ENCODE measurements at regions not wholly inside any gene's neighbourhood (a gene's known extent, or its start where the extent isn't known, plus 50 kb on each side); places are given as distances from the start of the nearest gene placed in this dataset.

- DNase-seq = no peak
- H3K4me1 Mint-ChIP-seq (ENCODE audit: low read depth) = peaks cover 5% of the 10 kb centered on the region
- no peaks in the 10 kb centered on the region for H3K9me3 Mint-ChIP-seq
- no peak overlapping the region for H3K27ac Mint-ChIP-seq
- H3K27me3 Mint-ChIP-seq = peaks cover 67% of the 10 kb centered on the region
- H3K36me3 Mint-ChIP-seq (ENCODE audit: low read depth) = no peaks in the 10 kb centered on the region
- no peak overlapping the region for H3K4me3 Mint-ChIP-seq
Observed at GRCh38 chr1:36707221-36707620, 224.5 kb upstream of the CSF3R start.

DNA sequence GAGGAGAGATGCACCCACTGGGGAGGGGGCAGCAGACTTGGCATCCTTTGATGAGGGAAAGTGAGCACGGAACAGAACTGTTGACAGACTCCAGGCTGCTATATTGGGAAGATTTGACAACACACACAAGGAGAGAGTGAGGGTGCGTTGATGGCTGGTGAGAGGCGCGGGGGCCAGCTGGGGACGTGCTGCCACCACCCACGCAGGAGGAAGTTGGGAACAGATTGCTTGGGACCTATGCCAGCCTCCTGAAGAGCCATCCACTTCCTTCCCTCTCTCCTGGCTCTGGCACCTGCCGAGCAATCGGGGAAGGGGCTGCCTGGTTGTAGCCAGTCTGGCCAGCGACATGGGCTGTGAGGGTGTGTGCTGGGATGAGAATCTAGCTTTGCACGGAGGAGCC, 223.7 kb upstream of the CSF3R start:
- peaks cover 60% of the 10 kb centered on the region for H3K27me3 Mint-ChIP-seq
- no peaks in the 10 kb centered on the region for H3K9me3 Mint-ChIP-seq
- DNase-seq = no peak
- H3K4me3 Mint-ChIP-seq = no peak overlapping the region
- H3K4me1 Mint-ChIP-seq (ENCODE audit: low read depth) = peaks cover 5% of the 10 kb centered on the region
- no peak overlapping the region for H3K27ac Mint-ChIP-seq
- H3K36me3 Mint-ChIP-seq (ENCODE audit: low read depth) = no peaks in the 10 kb centered on the region

- DNase-seq = no peak
- Mint-ChIP-seq H3K27ac (no peak overlapping the region), H3K27me3 (peaks cover 52% of the 10 kb centered on the region), H3K36me3 (ENCODE audit: low read depth) (no peaks in the 10 kb centered on the region), H3K4me1 (ENCODE audit: low read depth) (peaks cover 5% of the 10 kb centered on the region), H3K9me3 (no peaks in the 10 kb centered on the region), H3K4me3 (no peak overlapping the region)
Observed at GRCh38 chr1:36705629-36706028, 222.9 kb upstream of the CSF3R start.

GRCh38 chr1:36703526-36704208, 221.0 kb upstream of the CSF3R start:
- peak; percentile 74 for DNase-seq
- Mint-ChIP-seq H3K4me3 (no peak overlapping the region), H3K9me3 (no peaks in the 10 kb centered on the region), H3K27ac (no peak overlapping the region), H3K4me1 (ENCODE audit: low read depth) (peaks cover 5% of the 10 kb centered on the region), H3K27me3 (peaks cover 37% of the 10 kb centered on the region), H3K36me3 (ENCODE audit: low read depth) (no peaks in the 10 kb centered on the region)

DNA sequence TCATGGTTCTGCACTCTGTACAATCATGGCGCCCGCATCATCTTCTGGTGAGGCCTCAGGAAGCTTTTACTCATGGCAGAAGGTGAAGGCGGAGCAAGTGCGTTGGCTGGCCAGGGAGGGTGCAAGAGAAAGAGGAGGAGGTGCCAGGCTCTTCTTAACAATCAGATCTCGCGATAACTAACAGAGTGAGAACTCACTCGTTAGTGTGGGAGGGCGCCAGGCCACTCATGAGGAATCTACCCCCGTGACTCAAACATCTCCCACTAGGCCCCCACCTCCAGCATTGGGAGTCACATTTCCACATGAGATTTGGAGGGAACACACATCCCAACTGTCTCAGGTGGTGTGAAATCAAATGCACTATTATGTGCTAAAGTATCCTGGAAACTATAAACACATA, 220.2 kb upstream of the CSF3R start:
- H3K4me1 Mint-ChIP-seq (ENCODE audit: low read depth) = peaks cover 5% of the 10 kb centered on the region
- no peak overlapping the region for H3K27ac Mint-ChIP-seq
- no peaks in the 10 kb centered on the region for H3K9me3 Mint-ChIP-seq
- DNase-seq = no peak
- no peaks in the 10 kb centered on the region for H3K36me3 Mint-ChIP-seq (ENCODE audit: low read depth)
- peaks cover 33% of the 10 kb centered on the region for H3K27me3 Mint-ChIP-seq
- H3K4me3 Mint-ChIP-seq = no peak overlapping the region

DNA sequence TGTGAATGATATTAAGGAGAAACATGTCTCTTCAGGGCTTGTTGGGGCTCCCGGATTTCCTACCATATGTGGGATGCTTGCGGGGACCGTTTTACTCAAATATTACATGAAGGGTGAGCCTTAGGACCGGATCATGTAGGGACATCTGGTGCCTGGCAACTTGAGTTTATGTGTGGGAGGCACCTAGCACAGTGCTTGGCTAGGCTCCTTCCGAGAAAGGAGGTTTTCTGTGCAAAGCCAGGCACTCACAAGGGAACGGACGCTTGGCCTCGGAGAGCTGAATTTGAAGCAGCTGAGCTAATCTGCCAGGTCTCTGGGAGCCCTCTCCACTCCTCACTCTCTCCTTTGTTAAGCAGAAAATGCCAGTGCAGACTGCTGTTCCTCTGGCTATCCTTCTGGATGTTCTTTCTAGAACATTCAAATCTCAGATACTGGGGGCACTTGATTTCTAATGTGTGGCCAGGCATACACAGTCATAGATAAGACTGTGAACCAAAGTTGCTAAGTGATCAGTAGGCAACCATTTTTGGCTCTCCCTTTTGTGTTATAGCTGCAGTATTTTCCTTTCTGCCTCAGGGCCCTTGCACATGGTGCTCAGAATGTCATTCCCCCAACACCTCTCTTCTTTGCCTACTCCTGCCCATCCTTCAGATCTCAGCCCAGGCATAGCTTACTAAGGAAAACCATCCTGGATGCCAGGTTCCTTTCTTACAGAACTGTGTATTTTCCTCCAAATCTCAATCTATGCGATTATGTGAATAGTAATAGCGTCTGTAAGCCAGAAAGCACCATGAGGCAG, 216.6 kb upstream of the CSF3R start:
- Mint-ChIP-seq H3K27me3 (peaks cover 14% of the 10 kb centered on the region), H3K36me3 (ENCODE audit: low read depth) (no peaks in the 10 kb centered on the region), H3K9me3 (no peaks in the 10 kb centered on the region), H3K4me1 (ENCODE audit: low read depth) (peaks cover 5% of the 10 kb centered on the region), H3K27ac (no peak overlapping the region), H3K4me3 (no peak overlapping the region)
- DNase-seq = no peak

- H3K27ac Mint-ChIP-seq = no peak overlapping the region
- H3K36me3 Mint-ChIP-seq (ENCODE audit: low read depth) = no peaks in the 10 kb centered on the region
- no peaks in the 10 kb centered on the region for H3K9me3 Mint-ChIP-seq
- no peak for DNase-seq
- H3K27me3 Mint-ChIP-seq = peaks cover 17% of the 10 kb centered on the region
- no peaks in the 10 kb centered on the region for H3K4me1 Mint-ChIP-seq (ENCODE audit: low read depth)
- H3K4me3 Mint-ChIP-seq = no peak overlapping the region
Observed at GRCh38 chr1:36697836-36698605, 215.3 kb upstream of the CSF3R start.

DNA sequence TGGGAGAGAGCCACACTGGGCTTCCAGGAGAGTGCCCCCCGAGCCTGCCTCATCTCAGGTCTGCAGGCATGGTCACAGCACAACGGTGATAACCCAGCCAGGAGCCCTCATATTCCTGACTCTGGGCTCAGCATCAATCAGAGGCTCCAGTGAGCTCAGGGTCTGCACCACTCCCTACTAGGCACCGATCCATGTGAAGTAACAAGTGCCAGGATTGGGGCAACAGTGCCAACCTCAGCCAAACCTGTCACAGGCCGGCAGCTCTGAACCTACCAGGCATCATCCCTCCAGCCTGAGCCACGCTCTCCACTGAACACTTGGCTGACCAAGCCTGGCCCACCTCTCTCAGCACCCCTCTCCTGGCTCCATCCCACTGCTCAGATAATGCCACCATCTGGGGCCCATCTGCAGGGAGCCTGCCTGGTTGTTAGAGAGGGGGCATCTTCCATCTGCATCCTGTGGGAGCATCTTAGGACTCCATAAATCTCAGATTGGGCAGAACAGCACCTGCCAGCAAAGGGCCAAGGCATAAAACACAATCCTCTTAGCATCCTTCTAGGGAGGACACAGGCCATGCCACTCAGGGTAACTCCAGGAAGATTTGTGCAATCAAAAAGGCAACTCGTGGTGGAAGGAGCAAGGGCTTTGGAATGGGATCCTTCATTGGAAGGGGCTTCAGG, 213.7 kb upstream of the CSF3R start:
- H3K4me3 Mint-ChIP-seq = no peak overlapping the region
- DNase-seq = no peak
- peaks cover 25% of the 10 kb centered on the region for H3K27me3 Mint-ChIP-seq
- H3K9me3 Mint-ChIP-seq = no peaks in the 10 kb centered on the region
- H3K4me1 Mint-ChIP-seq (ENCODE audit: low read depth) = no peaks in the 10 kb centered on the region
- no peaks in the 10 kb centered on the region for H3K36me3 Mint-ChIP-seq (ENCODE audit: low read depth)
- no peak overlapping the region for H3K27ac Mint-ChIP-seq

- Mint-ChIP-seq H3K4me3 (no peak overlapping the region), H3K27me3 (peaks cover 27% of the 10 kb centered on the region), H3K4me1 (ENCODE audit: low read depth) (no peaks in the 10 kb centered on the region), H3K27ac (no peak overlapping the region), H3K9me3 (no peaks in the 10 kb centered on the region), H3K36me3 (ENCODE audit: low read depth) (no peaks in the 10 kb centered on the region)
- DNase-seq = no peak
Observed at GRCh38 chr1:36693603-36694002, 210.9 kb upstream of the CSF3R start.

DNA sequence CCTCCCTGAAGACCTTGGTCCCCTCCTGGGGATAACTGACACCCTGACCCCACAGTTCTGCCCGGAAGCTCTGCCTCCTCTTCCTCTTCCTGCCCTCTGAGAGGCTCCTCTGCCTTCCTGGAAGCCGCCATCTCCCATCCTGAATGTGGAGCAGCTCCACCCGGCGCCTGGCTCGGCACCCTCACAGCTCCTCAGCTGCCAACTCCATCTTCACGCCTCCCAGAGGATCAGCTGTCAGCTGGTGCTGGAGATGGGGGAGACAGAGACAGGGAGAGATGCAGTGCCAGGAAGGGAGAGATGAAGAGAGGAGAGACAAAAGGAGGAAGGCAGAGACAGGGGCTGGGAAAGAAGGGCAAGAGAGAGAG, 210.4 kb upstream of the CSF3R start:
- Mint-ChIP-seq H3K4me3 (no peak overlapping the region), H3K27me3 (peaks cover 28% of the 10 kb centered on the region), H3K9me3 (no peaks in the 10 kb centered on the region), H3K27ac (no peak overlapping the region), H3K4me1 (ENCODE audit: low read depth) (no peaks in the 10 kb centered on the region), H3K36me3 (ENCODE audit: low read depth) (no peaks in the 10 kb centered on the region)
- no peak for DNase-seq

- no peak for DNase-seq
- H3K4me1 Mint-ChIP-seq (ENCODE audit: low read depth) = no peaks in the 10 kb centered on the region
- no peak overlapping the region for H3K4me3 Mint-ChIP-seq
- H3K36me3 Mint-ChIP-seq (ENCODE audit: low read depth) = no peaks in the 10 kb centered on the region
- peaks cover 33% of the 10 kb centered on the region for H3K27me3 Mint-ChIP-seq
- H3K9me3 Mint-ChIP-seq = no peaks in the 10 kb centered on the region
- no peak overlapping the region for H3K27ac Mint-ChIP-seq
Observed at GRCh38 chr1:36692465-36693160, 209.9 kb upstream of the CSF3R start.

GRCh38 chr1:36691374-36691773, 208.7 kb upstream of the CSF3R start:
- Mint-ChIP-seq H3K4me1 (ENCODE audit: low read depth) (no peaks in the 10 kb centered on the region), H3K36me3 (ENCODE audit: low read depth) (no peaks in the 10 kb centered on the region), H3K27me3 (peaks cover 43% of the 10 kb centered on the region), H3K27ac (no peak overlapping the region), H3K4me3 (no peak overlapping the region), H3K9me3 (no peaks in the 10 kb centered on the region)
- DNase-seq = no peak

GRCh38 chr1:36689992-36690391, 207.3 kb upstream of the CSF3R start:
- Mint-ChIP-seq H3K27ac (no peak overlapping the region), H3K9me3 (no peaks in the 10 kb centered on the region), H3K4me1 (ENCODE audit: low read depth) (no peaks in the 10 kb centered on the region), H3K27me3 (peaks cover 39% of the 10 kb centered on the region), H3K4me3 (no peak overlapping the region), H3K36me3 (ENCODE audit: low read depth) (no peaks in the 10 kb centered on the region)
- DNase-seq = no peak

DNA sequence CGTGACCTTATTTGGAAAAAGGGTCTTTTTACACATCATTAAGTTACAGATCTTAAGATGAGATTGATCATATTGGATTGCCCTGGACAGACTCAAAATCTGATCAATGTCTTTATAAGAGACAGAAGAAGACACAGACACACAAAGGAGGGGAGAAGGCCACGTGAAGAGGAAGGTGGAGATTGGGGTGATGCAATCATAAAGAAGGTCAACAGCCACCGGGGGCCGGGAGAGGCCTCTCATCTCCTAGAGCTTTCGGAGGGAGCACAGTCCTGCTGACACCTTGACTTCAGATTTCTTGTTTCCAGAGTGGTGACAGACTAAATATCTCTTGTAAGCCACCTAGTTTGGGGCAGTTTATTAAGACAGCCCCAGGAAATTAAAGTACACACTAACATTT, 204.6 kb upstream of the CSF3R start:
- Mint-ChIP-seq H3K4me1 (ENCODE audit: low read depth) (no peaks in the 10 kb centered on the region), H3K9me3 (no peaks in the 10 kb centered on the region), H3K27ac (no peak overlapping the region), H3K27me3 (peaks cover 26% of the 10 kb centered on the region), H3K36me3 (ENCODE audit: low read depth) (no peaks in the 10 kb centered on the region), H3K4me3 (no peak overlapping the region)
- no peak for DNase-seq

Measured in activated T-cell treated with anti-CD3 and anti-CD28 coated beads, Interleukin-2, amount 50 U/mL, for 24 hours (primary cell).